ENCODE measurements at regions not wholly inside any gene's neighbourhood (a gene's known extent, or its start where the extent isn't known, plus 50 kb on each side); places are given as distances from the start of the nearest gene placed in this dataset.

DNA sequence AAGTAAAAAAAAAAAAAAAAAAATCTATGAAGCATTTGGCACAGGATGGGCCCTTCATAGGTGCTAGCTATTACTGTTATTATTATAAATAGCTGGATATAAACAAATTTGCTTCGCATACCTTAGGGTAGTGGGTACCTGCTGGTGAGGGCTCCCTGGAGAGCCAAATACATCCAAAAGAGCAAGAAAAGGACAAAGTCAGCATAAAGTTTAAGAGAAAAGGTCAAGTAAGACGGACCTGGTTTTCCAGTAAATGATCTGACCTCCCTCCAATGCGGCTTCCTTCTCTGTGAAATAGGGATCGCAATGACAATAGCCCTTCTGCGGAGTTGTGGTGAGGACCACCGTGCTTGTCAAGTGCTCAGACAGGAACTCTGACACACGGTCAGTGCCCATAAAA, 214.5 kb downstream of the SNX10 start:
- TF ChIP-seq, protein P1, sequence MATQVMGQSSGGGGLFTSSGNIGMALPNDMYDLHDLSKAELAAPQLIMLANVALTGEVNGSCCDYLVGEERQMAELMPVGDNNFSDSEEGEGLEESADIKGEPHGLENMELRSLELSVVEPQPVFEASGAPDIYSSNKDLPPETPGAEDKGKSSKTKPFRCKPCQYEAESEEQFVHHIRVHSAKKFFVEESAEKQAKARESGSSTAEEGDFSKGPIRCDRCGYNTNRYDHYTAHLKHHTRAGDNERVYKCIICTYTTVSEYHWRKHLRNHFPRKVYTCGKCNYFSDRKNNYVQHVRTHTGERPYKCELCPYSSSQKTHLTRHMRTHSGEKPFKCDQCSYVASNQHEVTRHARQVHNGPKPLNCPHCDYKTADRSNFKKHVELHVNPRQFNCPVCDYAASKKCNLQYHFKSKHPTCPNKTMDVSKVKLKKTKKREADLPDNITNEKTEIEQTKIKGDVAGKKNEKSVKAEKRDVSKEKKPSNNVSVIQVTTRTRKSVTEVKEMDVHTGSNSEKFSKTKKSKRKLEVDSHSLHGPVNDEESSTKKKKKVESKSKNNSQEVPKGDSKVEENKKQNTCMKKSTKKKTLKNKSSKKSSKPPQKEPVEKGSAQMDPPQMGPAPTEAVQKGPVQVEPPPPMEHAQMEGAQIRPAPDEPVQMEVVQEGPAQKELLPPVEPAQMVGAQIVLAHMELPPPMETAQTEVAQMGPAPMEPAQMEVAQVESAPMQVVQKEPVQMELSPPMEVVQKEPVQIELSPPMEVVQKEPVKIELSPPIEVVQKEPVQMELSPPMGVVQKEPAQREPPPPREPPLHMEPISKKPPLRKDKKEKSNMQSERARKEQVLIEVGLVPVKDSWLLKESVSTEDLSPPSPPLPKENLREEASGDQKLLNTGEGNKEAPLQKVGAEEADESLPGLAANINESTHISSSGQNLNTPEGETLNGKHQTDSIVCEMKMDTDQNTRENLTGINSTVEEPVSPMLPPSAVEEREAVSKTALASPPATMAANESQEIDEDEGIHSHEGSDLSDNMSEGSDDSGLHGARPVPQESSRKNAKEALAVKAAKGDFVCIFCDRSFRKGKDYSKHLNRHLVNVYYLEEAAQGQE (IDR thresholded peaks at IDR 0.05; ENCODE audit: low read depth) = no peak
- no peak for TF ChIP-seq TEAD4 (IDR thresholded peaks at IDR 0.05)
- no peak for TF ChIP-seq RAD21 (IDR thresholded peaks at IDR 0.05; ENCODE audit: low read depth)
- no peak for TF ChIP-seq TCF12 (IDR thresholded peaks at IDR 0.05; ENCODE audit: low read depth)
- no peak for TF ChIP-seq EP300 (IDR thresholded peaks at IDR 0.05; ENCODE audit: borderline replicate concordance)
- TF ChIP-seq USF1 (IDR thresholded peaks at IDR 0.05) = no peak
- TF ChIP-seq NFIC (IDR thresholded peaks at IDR 0.05) = no peak
- no peak for TF ChIP-seq MAX (IDR thresholded peaks at IDR 0.05)
- TF ChIP-seq YY1 (IDR thresholded peaks at IDR 0.05; ENCODE audit: low read depth) = no peak
- no peak for TF ChIP-seq CEBPB (IDR thresholded peaks at IDR 0.05)

Measured in Ishikawa (cell line).